Stomach smooth muscle (tissue), 2 donors: ENCODE measurements at regions not wholly inside any gene's neighbourhood (a gene's known extent, or its start where the extent isn't known, plus 50 kb on each side); places are given as distances from the start of the nearest gene placed in this dataset.

Source experiments
- H3K27ac ChIP-seq: one replicate; pipeline ENCODE4 v1.7.0; 2013; ENCODE audit warnings: mild to moderate bottlenecking, low read length, inconsistent platforms
- H3K27me3 ChIP-seq, 2 donors: one replicate each; pipeline ENCODE4 v1.7.0; 2013; ENCODE audit warnings: low read length in 2 of 2; ENCODE audit not compliant: insufficient read depth in 2 of 2, control insufficient read depth in 1 of 2
- H3K36me3 ChIP-seq, 2 donors: one replicate each; pipeline ENCODE4 v1.7.0; 2013; ENCODE audit warnings: low read length in 2 of 2; ENCODE audit not compliant: control insufficient read depth in 2 of 2, insufficient read depth in 2 of 2
- H3K4me1 ChIP-seq: one replicate; pipeline ENCODE4 v1.7.0; 2013; ENCODE audit warnings: low read length; ENCODE audit not compliant: control insufficient read depth, insufficient read depth
- H3K4me3 ChIP-seq, 2 donors: one replicate each; pipeline ENCODE4 v1.7.0; 2013; ENCODE audit warnings: low read length in 2 of 2
- H3K9ac ChIP-seq, 2 donors: one replicate each; pipeline ENCODE4 v1.7.0; 2013; ENCODE audit warnings: low read length in 2 of 2, mild to moderate bottlenecking in 1 of 2
- H3K9me3 ChIP-seq, 2 donors: one replicate each; pipeline ENCODE4 v1.7.0; 2013; ENCODE audit warnings: low read length in 2 of 2; ENCODE audit not compliant: control insufficient read depth in 2 of 2
- donor health status: healthy.
- donor health status: Pancreatic carcinoma.

GRCh38 chr11:113526521-113526920 is 51.3 kb upstream of the DRD2 start:
- no peak overlapping the region for H3K27ac ChIP-seq
- peaks cover 0 to 4% of the 10 kb centered on the region in 2 donors for H3K27me3 ChIP-seq
- H3K36me3 ChIP-seq: no peaks in the 10 kb centered on the region
- H3K9me3 ChIP-seq: no peaks in the 10 kb centered on the region
- H3K4me1 ChIP-seq: no peaks in the 10 kb centered on the region
- no peak overlapping the region for H3K9ac ChIP-seq
- no peak overlapping the region for H3K4me3 ChIP-seq
